H54 (cell line): ENCODE measurements at regions not wholly inside any gene's neighbourhood (a gene's known extent, or its start where the extent isn't known, plus 50 kb on each side); places are given as distances from the start of the nearest gene placed in this dataset.

Experiments
- DNase-seq: peaks from one replicate; pipeline ENCODE4 v3.0.0; 2011; ENCODE audit warnings: low spot score, mixed read lengths; ENCODE audit not compliant: insufficient read length
- FAIRE-seq: peaks from 3 replicates; lab custom pipeline; 2011; peaks lifted over from hg19 to GRCh38; lab: Jason Lieb, UNC
- POLR2A ChIP-seq: IDR thresholded peaks from 2 replicates; pipeline ENCODE4 v1.6.1; 2011; ENCODE audit warnings: low read depth, mild to moderate bottlenecking, low read length

DNA sequence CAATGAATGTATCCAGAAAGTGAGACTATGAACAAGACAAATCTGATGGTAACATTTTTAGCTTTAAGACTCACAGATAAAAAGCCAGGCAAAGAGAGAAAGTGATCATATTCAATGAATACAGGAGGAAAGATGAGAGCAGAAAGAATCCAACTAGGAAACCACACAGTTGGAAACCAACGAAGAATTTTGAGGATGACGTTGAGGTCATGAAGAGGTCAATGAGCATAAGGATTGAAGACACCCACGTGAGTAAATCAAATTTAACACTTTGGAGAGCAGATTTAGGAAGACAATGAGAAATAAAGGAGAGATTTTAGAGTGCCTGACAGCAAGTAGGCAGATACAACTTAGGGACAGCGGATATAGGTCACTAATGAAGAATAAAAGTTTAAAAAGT, 948.1 kb downstream of the KCNJ2 start:
- FAIRE-seq: no peak
- no peak for TF ChIP-seq POLR2A

DNA sequence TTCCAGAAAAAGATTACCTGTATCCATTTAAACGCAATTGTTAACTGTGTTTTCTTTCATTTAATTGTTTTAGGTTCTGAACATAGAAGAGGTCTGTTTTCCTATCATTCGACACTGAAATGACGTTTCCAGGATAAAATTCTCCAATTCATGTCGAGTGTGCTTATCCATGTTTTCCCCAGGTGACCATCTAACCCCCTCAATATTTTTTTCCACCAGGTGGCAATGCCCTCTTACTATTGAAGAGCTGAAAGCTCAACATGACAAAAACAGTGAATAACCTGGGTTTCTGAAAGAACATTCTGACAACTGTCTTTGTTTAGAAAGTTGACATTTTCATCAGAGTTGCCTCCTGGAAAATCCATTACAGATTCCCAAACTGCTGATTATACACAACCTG, 948.7 kb downstream of the KCNJ2 start:
- peak; percentile 38 for FAIRE-seq
- TF ChIP-seq POLR2A: no peak

More for the DNA sequence above, 948.1 kb downstream of the KCNJ2 start:
- DNase-seq: no peak

DNA sequence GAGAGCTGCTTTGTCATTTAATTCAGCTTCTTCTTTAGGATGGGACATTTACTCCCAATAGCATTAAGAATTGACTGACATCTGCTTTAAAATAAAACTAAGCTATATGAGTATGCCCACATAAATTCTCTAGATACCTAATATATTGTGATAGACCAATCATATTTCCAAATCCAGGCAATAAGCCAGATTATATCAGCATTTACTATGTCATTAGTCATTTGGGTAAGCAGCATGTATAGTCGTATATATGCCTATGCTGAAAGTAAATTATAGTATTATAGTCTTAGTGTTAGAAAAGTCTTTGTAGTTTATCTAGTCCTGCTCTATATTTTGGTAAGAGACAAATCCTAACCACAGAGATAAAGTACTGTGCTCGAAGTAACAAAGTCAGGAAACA, 958.1 kb downstream of the KCNJ2 start:
- no peak for TF ChIP-seq POLR2A
- no peak for DNase-seq
- peak; percentile 6 for FAIRE-seq

More for the DNA sequence above, 948.7 kb downstream of the KCNJ2 start:
- DNase-seq: no peak

DNA sequence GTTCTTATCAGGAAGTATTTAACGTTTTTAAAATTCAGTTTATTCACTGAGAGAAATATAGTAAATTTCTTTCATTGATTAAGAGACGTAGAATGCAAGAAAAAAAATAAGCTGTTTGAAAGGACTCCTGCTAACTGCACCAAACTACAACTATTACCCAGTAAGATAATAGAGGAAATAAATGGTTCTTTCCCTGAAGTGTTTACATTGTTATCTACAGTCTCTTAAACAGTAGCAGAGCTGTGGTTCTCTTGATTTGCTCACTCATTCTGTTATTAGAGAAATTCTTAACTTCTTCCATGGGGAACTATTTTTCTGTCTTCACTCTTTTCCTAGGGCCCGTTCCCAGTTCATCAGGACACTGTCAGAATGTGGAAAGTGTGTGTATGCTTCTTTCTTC, 973.0 kb downstream of the KCNJ2 start:
- TF ChIP-seq POLR2A: no peak
- DNase-seq: no peak
- peak; percentile 6 for FAIRE-seq

DNA sequence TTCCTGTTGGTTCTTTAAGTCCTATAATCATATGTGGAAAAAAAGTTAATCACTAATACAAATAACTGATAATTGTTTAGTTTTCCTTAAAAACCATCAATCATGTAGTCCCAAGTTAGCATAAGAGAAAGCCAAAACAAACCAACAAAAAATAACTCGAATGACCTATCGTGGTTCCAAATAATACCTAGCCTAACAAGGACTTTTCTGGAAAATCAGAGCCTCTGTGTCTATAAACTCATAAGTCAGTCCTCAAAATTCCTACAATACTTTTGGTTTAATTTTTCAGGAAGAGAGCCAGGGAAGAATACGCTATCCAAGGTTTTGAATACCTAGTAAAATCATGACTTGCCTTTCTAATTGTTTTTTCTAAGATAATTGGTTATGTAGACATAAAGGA, 975.3 kb upstream of the SOX9 start:
- TF ChIP-seq POLR2A: no peak
- DNase-seq (no peak), FAIRE-seq (no peak)

DNA sequence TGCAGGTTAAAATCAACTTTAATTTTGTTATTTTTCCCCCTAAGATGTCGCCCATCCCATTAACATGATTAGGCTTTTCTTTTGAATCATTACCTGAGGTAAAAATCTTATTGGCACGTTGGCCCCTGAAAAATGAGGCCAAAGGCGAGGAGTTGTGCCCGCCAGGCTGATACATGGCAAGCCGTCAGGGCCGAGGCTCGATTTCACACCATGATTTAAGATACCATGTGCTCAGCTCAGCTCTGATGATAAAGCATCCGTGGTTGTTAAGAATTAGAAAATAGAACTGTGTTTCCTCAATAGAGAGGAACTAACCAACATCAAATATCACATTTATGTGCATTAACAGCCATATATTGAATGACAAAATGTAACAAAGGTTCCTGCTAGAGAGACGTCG, 972.9 kb upstream of the SOX9 start:
- no peak for FAIRE-seq
- no peak for TF ChIP-seq POLR2A
- no peak for DNase-seq

DNA sequence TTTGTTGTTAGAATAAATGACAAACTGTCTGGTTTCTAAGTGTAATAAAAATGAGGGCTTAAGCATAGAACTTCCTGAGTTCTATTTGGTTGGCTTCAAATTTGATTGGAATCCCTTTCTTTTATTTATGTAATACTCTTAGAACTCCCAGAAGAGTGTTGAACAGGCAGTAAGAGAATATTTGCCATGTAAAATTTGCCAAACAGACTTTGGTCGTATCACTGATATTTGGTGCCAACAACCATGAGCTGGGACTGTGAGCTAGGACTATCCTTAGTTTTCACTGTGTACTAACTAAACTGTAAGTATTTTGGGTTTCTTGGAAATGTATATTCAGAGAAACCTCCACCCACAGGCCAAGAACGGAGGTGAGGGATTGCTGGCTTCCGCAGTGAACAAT, 971.2 kb upstream of the SOX9 start:
- no peak for DNase-seq
- no peak for TF ChIP-seq POLR2A
- no peak for FAIRE-seq

DNA sequence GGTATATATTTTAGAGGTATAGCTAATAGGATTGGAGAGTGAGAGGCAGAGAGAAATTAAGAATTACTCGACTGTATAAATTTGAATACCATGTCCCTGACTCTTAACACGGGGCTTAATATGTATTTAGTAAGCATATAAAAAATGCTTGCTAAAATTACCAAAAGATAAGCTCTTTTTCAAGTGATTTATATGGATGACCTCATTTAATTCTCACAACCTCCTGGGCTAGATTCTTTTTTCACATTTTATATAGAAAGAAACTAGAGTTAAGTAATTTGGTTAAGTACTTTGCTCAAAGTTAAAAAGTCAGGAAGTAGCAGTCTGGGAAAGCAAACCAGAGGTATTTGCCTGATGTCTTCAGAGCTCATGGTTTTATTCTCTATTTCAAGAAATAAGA, 963.5 kb upstream of the SOX9 start:
- no peak for TF ChIP-seq POLR2A
- DNase-seq (no peak), FAIRE-seq (no peak)

DNA sequence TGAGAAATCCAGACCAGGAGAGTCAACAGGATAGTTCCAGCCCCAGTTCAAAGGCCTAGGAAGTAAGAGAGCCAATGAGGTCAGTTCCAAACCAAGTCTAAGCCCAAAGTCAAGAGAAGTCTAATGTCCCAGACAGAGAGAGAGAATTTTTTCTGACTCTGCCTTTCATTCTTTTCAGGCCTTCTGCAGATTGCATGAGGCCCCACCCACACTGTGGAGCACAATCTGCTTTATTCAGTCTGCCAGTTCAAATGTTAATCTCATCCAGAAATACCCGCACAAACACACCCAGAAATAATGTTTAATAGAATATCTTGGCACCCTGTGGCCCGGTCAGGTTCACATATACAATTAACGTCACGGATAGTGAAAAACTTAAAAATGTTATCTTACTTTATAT, 962.4 kb upstream of the SOX9 start:
- TF ChIP-seq POLR2A: no peak
- no peak for FAIRE-seq
- DNase-seq: no peak

DNA sequence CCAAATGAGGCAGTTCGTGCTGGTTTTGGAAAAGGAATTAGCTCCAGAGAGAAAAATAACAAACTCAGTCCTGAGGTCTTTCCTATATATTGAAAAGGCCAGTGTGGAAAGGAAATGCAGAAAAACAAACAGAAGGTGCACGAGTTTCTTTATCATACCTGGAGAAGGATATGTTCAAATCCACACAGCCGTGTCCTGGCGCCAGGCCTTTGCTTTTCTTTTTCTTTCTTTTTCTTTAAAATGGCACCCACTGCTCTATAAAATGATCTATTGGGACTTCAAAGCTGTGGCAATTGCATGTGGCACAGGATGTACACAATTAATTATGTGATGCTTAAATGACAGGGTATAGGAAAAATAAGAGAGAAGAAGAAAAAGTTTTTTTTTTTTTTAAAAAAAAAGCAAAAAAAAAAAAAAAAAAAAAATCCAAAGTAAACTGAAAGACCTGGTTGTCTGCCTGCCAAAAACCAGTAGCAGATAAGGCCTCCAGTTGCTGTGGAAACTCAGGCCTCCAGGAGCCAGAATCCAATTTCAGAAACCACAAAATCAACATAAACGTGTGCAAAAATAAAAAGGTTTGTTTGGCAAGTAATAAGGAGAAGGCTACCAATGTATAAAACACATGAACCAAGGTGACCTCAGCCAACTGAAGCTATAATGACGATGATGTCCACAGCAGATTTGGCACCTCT, 957.6 kb upstream of the SOX9 start:
- TF ChIP-seq POLR2A: no peak
- DNase-seq (no peak), FAIRE-seq (no peak)

DNA sequence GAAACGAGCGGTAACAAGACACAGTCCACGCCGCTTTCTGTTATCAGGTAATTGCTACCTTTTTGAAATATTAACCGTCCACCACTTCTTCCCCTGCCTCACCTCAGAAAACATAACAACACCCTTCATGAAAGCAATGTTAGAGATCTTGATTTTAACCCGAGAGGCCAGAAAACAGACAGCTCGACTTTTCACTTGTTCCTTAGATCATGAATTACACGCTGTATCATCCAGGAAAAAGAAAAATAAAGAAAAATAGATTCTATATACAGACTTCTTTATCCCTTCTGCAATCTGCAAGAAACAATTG, 957.1 kb upstream of the SOX9 start:
- DNase-seq (no peak), FAIRE-seq (no peak)
- TF ChIP-seq POLR2A: no peak

DNA sequence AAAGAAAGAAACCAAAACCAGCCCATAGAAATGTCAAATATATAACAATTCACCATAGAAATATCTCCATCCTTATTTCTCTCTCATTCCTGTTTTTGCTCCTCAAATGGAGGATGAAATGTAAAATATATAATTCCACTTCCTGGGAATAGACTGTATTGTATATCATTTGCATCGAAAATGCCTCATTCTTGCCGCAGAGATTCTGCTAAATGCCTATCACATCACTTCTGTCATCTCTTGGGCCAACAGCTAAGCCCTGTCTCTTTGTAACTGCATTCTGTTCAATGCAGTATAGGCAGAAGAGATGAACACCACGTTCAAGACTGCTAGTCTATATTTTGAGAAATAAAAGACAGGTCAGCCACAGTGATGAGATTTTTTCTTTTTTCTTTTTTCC, 956.3 kb upstream of the SOX9 start:
- DNase-seq (no peak), FAIRE-seq (no peak)
- TF ChIP-seq POLR2A: no peak

DNA sequence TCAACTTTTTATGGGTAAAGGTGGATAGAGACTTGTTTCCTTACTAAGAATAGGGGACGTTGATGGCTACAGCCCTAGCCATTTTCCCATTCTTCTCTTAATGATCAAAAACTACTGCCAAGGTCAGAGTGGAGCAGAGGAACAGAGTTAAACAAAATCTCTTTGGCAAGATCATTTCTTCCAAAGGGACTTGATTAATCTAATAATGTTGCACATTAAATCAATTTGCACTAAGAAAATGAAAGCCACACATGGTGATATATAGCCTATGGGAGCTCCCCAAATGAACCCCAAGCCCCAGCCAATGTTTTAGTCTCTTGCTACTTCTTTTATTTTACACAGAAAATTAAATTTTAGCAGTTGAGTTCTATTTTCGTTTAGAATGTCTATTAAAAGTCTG, 954.5 kb upstream of the SOX9 start:
- FAIRE-seq (no peak), DNase-seq (no peak)
- TF ChIP-seq POLR2A: no peak

DNA sequence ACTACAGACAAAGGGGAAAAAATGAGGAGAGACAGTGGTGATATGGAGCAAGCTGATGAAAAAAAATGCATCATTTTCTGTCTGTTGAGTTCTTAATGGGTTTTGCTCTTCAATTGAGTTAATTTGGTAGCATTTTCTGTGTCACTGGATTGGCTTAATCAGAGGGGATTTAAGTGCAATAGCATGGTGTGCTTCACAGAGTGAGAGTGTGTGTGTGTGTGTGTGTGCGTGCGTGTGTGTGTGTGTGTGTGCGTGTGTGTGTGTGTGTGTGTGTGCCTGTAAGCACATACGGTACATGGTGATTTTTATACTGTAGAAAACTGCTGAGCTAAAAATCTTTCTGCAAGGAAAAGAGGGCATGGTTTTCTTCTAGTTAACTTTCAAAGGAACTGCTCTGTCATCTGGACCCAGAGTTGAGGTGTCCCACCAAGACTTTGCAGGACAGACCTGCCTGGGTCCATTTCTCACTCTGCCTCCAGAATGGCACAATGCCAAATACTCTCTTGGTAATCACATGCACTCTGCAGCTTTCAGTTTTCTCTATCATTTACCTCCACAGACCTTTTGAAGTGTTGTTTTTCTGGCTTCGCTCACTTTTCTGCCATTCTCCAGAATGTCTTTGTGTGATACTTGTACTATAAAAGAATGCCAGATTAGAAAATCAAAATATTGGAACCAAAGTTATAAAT, 952.6 kb upstream of the SOX9 start:
- no peak for DNase-seq
- TF ChIP-seq POLR2A: no peak
- FAIRE-seq: peak; percentile 36

DNA sequence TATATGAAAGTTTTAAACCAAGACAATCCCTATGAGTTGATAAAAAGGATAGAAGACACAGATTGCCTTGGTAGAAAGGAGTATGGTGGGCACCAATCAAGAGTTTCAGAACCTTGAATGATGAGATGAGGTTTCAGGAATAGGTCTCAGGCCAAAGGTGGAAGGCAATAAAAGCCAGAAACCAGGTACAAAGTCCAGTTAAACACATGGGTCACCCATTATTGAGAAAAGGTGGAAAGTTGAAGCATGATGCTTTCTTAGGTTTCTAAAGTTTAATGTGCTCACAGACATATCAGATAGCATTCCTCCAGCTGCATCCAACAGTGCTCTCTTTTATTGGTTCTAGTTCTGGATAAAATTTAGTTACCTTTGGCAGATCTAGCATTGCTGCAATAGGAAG, 950.8 kb upstream of the SOX9 start:
- no peak for DNase-seq
- FAIRE-seq: no peak
- no peak for TF ChIP-seq POLR2A

DNA sequence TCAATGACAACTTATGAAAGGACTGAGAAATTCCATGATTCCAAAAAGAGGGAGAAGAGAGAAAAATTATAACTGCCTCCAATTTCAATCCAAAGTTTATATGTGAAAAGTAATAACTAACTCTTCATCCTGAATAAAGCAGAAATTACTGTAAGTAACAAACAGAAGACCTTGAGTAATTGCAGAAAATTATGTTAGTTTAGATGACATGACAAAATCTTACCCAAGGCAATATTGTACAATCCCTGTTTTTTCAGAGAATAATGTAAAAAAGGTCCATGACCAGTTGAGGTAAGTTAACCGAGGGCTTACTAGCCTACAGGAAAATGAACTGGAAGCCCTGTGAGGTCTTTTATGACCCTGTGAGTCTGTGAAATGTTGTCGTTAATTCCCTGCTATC, 949.5 kb upstream of the SOX9 start:
- no peak for TF ChIP-seq POLR2A
- no peak for FAIRE-seq
- no peak for DNase-seq
